Natural killer cell (primary cell): ENCODE measurements at regions not wholly inside any gene's neighbourhood (a gene's known extent, or its start where the extent isn't known, plus 50 kb on each side); places are given as distances from the start of the nearest gene placed in this dataset.

Experiments used
- ATAC-seq, 3 donors: fragments of 150-1000 bp in 2 of 3; fragments of 200-7000 bp in 1 of 3; cut with Tn5 transposase; 1 replicate in 1 of 3; 2 replicates in 2 of 3; pipeline ENCODE4 v1.10.0; 2021; ENCODE audit warnings: mild to moderate bottlenecking in 2 of 3, moderate library complexity in 2 of 3
- DNase-seq, 2 donors: peaks; one replicate each; pipeline versions ENCODE4 v3.0.0 to v3.0.0-alpha.2; 2013 to 2021; ENCODE audit warnings: mixed read lengths in 1 of 2
- H3K27ac ChIP-seq: one replicate; pipeline ENCODE4 v1.5.1; 2013; ENCODE audit warnings: mild to moderate bottlenecking, low read length
- H3K27me3 ChIP-seq: one replicate; pipeline ENCODE4 v1.6.1; 2013; ENCODE audit warnings: low read length; ENCODE audit not compliant: control insufficient read depth, insufficient read depth
- H3K36me3 ChIP-seq: one replicate; pipeline ENCODE4 v1.6.1; 2013; ENCODE audit warnings: low read length; ENCODE audit not compliant: control insufficient read depth, insufficient read depth
- H3K4me1 ChIP-seq: one replicate; pipeline ENCODE4 v1.6.1; 2013; ENCODE audit warnings: low read length; ENCODE audit not compliant: control insufficient read depth, insufficient read depth
- H3K4me3 ChIP-seq: one replicate; pipeline ENCODE4 v1.5.1; 2013; ENCODE audit warnings: low read length
- H3K9me3 ChIP-seq: one replicate; pipeline ENCODE4 v1.6.1; 2013; ENCODE audit warnings: low read length; ENCODE audit not compliant: control insufficient read depth, insufficient read depth
- H3K27ac Mint-ChIP-seq, 2 donors: one replicate each; pipeline ENCODE4 v1.8.0; 2022; ENCODE audit warnings: mild to moderate bottlenecking in 2 of 2, mixed read lengths in 2 of 2, moderate library complexity in 1 of 2
- H3K27me3 Mint-ChIP-seq, 2 donors: one replicate each; pipeline ENCODE4 v1.8.0; 2022; ENCODE audit warnings: low read depth in 2 of 2, mixed read lengths in 2 of 2
- H3K36me3 Mint-ChIP-seq: one replicate; pipeline ENCODE4 v1.8.0; 2022; ENCODE audit warnings: mixed read lengths
- H3K4me1 Mint-ChIP-seq, 2 donors: one replicate each; pipeline ENCODE4 v1.8.0; 2022; ENCODE audit warnings: mixed read lengths in 2 of 2
- H3K4me3 Mint-ChIP-seq: one replicate; pipeline ENCODE4 v1.8.0; 2022; ENCODE audit warnings: mild to moderate bottlenecking, moderate library complexity, mixed read lengths
- H3K9me3 Mint-ChIP-seq, 2 donors: one replicate each; pipeline ENCODE4 v1.8.0; 2022; ENCODE audit warnings: mixed read lengths in 2 of 2
- WGBS: methylation state at CpG from one replicate; pipeline ENCODE4 v1.1.7; 2013; ENCODE audit warnings: missing lambda C conversion rate; ENCODE audit not compliant: insufficient coverage; 5-methylcytosine and 5-hydroxymethylcytosine counted together
- intact Hi-C: fragments of 100-400 bp; cut with micrococcal nuclease; formaldehyde crosslinking; loops from one replicate; pipeline ENCODE4 v1.14.2; 2022
- TF ChIP-seq, protein P1 (sequence below): fragments of 200-600 bp; IDR thresholded peaks from one replicate; pipeline ENCODE4 v1.8.0; 2022; ENCODE audit warnings: antibody characterized with exemption

DNA sequence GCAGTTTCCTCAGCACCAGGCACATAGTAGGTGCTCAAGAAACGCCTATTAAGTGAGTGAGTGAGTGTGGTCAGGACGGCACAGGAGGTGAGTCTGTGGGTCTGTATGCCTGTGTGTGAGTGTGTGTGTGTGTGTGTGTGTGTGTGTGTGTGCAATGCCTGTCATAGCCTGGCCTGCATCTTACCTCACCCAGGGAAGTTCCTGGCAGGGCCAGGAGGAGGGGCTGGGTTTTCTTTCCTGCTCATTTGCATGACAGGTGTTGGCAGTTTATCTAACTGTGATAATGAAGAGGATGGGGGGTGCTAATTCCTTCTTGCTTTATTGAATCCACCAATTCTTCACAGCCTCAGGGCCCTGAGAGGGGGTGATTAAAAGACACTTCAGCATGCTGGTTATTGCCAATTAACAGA lies 146.7 kb upstream of the MLN start:
- Mint-ChIP-seq H3K27me3 (peaks cover 13 to 17% of the 10 kb centered on the region in 2 donors), H3K27ac (no peak overlapping the region), H3K9me3 (no peaks in the 10 kb centered on the region), H3K4me1 (no peaks in the 10 kb centered on the region), H3K36me3 (no peaks in the 10 kb centered on the region), H3K4me3 (no peak overlapping the region)
- intact Hi-C loops: no loop called here
- Histone ChIP-seq H3K36me3 (no peaks in the 10 kb centered on the region), H3K27me3 (no peaks in the 10 kb centered on the region), H3K9me3 (no peaks in the 10 kb centered on the region), H3K27ac (no peak overlapping the region), H3K4me3 (no peak overlapping the region), H3K4me1 (no peaks in the 10 kb centered on the region)
- 86% methylated on average over 2 of the region's 2 CpGs for WGBS
- ATAC-seq: no peak
- no peak for DNase-seq
- TF ChIP-seq, protein P1, sequence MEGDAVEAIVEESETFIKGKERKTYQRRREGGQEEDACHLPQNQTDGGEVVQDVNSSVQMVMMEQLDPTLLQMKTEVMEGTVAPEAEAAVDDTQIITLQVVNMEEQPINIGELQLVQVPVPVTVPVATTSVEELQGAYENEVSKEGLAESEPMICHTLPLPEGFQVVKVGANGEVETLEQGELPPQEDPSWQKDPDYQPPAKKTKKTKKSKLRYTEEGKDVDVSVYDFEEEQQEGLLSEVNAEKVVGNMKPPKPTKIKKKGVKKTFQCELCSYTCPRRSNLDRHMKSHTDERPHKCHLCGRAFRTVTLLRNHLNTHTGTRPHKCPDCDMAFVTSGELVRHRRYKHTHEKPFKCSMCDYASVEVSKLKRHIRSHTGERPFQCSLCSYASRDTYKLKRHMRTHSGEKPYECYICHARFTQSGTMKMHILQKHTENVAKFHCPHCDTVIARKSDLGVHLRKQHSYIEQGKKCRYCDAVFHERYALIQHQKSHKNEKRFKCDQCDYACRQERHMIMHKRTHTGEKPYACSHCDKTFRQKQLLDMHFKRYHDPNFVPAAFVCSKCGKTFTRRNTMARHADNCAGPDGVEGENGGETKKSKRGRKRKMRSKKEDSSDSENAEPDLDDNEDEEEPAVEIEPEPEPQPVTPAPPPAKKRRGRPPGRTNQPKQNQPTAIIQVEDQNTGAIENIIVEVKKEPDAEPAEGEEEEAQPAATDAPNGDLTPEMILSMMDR: no peak

DNA sequence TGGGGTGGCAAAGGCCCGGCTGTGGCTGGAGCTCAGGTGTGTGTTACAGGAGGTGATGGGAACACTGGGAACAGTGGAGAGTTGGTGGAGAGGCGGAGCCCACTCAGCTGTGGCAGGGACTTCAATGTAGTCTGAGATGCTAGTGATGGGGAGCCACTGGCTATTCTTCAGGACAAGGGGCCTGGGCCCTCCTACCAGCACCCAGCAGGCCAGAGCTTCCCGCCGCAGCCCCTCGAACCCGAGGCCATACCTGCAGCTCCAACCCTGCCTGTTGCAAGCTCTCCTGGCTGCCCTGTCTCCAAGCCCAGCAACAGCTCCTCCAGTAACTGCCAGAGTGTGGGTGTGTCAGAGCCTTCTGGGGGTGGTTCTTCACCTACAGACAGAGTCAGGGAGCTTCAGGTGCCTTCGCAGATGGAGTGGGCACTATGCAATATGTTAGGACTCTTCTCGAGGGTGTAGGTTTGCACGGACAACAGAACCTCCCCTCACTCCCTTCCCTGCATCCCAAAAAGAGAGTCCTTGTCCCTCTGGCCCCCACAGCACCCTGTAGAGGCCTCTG lies 146.2 kb upstream of the MLN start:
- intact Hi-C loops: no loop called here
- Mint-ChIP-seq H3K27ac (no peak overlapping the region), H3K4me1 (no peaks in the 10 kb centered on the region), H3K4me3 (no peak overlapping the region), H3K36me3 (no peaks in the 10 kb centered on the region), H3K9me3 (no peaks in the 10 kb centered on the region), H3K27me3 (peaks cover 15 to 17% of the 10 kb centered on the region in 2 donors)
- no peaks in the 10 kb centered on the region for H3K27me3 ChIP-seq
- WGBS: 92% methylated on average over 9 of the region's 9 CpGs
- no peak for DNase-seq
- TF ChIP-seq, protein P1: no peak
- no peaks in the 10 kb centered on the region for H3K36me3 ChIP-seq
- H3K27ac ChIP-seq: no peak overlapping the region
- H3K9me3 ChIP-seq: no peaks in the 10 kb centered on the region
- no peaks in the 10 kb centered on the region for H3K4me1 ChIP-seq
- no peak for ATAC-seq
- H3K4me3 ChIP-seq: no peak overlapping the region

DNA sequence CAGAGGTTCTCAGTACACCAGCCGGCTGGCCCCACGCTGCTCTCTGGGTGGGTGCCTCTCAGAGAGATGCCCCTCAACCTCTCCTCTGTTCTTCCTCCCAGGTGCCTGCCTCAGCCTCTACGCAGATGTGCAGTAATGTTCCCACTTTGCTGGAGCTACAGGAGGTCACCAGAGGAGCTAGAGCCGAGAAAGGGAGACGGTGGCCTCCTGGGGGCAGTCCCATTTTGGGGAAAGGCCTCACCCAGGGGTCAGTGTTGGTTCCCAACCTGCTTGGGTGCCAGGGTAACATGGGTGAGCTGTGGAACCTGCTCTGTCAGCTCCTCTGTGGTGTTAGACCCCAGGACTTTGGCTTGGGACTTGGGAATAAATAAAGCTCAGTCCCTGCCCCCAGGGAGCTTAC lies 145.3 kb upstream of the MLN start:
- Mint-ChIP-seq H3K36me3 (no peaks in the 10 kb centered on the region), H3K4me1 (no peaks in the 10 kb centered on the region), H3K27ac (no peak overlapping the region), H3K4me3 (no peak overlapping the region), H3K27me3 (peaks cover 10 to 17% of the 10 kb centered on the region in 2 donors), H3K9me3 (no peaks in the 10 kb centered on the region)
- WGBS: 80% methylated on average over 5 of the region's 5 CpGs
- Histone ChIP-seq H3K4me1 (no peaks in the 10 kb centered on the region), H3K27me3 (no peaks in the 10 kb centered on the region), H3K27ac (no peak overlapping the region), H3K4me3 (no peak overlapping the region), H3K36me3 (no peaks in the 10 kb centered on the region), H3K9me3 (no peaks in the 10 kb centered on the region)
- DNase-seq (no peak), ATAC-seq (no peak)
- intact Hi-C loops: no loop called here
- TF ChIP-seq, protein P1: no peak

- H3K27me3 Mint-ChIP-seq: peaks cover 5 to 16% of the 10 kb centered on the region in 2 donors
- H3K4me1 ChIP-seq: no peaks in the 10 kb centered on the region
- no peaks in the 10 kb centered on the region for H3K36me3 ChIP-seq
- no peaks in the 10 kb centered on the region for H3K9me3 Mint-ChIP-seq
- intact Hi-C loops: no loop called here
- no peak overlapping the region for H3K4me3 Mint-ChIP-seq
- no peak for DNase-seq
- TF ChIP-seq, protein P1: no peak
- no peak for ATAC-seq
- H3K27ac ChIP-seq: no peak overlapping the region
- no peak overlapping the region for H3K4me3 ChIP-seq
- no peaks in the 10 kb centered on the region for H3K4me1 Mint-ChIP-seq
- H3K27ac Mint-ChIP-seq: no peak overlapping the region
- no peaks in the 10 kb centered on the region for H3K9me3 ChIP-seq
- no peaks in the 10 kb centered on the region for H3K36me3 Mint-ChIP-seq
- 89% methylated on average over 6 of the region's 6 CpGs for WGBS
- H3K27me3 ChIP-seq: no peaks in the 10 kb centered on the region
Measured at GRCh38 chr6:33947916-33948594, 144.3 kb upstream of the MLN start.
